IPS DF 4.7 (cell line): ENCODE measurements at regions not wholly inside any gene's neighbourhood (a gene's known extent, or its start where the extent isn't known, plus 50 kb on each side); places are given as distances from the start of the nearest gene placed in this dataset.
A peak's percentile ranks its signal among the peaks of the same experiment; 100 is the strongest.

Experiments
- DNase-seq: peaks from one replicate; pipeline ENCODE4 v3.0.0-alpha.2; 2013; ENCODE audit warnings: low spot score; ENCODE audit errors: extremely low read depth

- no peak for DNase-seq
Observed at GRCh38 chr13:81722456-81722855, 1381.5 kb upstream of the SPRY2 start.

- DNase-seq: no peak
Observed at GRCh38 chr13:81721400-81721799, 1380.5 kb upstream of the SPRY2 start.

- DNase-seq: no peak
Observed at GRCh38 chr13:81714513-81714912, 1373.6 kb upstream of the SPRY2 start.

GRCh38 chr13:81713201-81713600 lies 1372.3 kb upstream of the SPRY2 start:
- DNase-seq: no peak

- no peak for DNase-seq
Observed at GRCh38 chr13:81697826-81698225, 1356.9 kb upstream of the SPRY2 start.

GRCh38 chr13:81686877-81687276 lies 1346.0 kb upstream of the SPRY2 start:
- no peak for DNase-seq

GRCh38 chr13:81683521-81683920 lies 1342.6 kb upstream of the SPRY2 start:
- DNase-seq: no peak

- DNase-seq: no peak
Observed at GRCh38 chr13:81682081-81682630, 1341.2 kb upstream of the SPRY2 start.

- DNase-seq: no peak
Observed at GRCh38 chr13:81677857-81678256, 1336.9 kb upstream of the SPRY2 start.

- DNase-seq: no peak
Observed at GRCh38 chr13:81676008-81676407, 1335.1 kb upstream of the SPRY2 start.

- no peak for DNase-seq
Observed at GRCh38 chr13:81671064-81671463, 1330.1 kb upstream of the SPRY2 start.

- DNase-seq: no peak
Observed at GRCh38 chr13:81670048-81670447, 1329.1 kb upstream of the SPRY2 start.

- no peak for DNase-seq
Observed at GRCh38 chr13:81664872-81665271, 1323.9 kb upstream of the SPRY2 start.

GRCh38 chr13:81659984-81660383 lies 1319.1 kb upstream of the SPRY2 start:
- no peak for DNase-seq

GRCh38 chr13:81658598-81659370 lies 1317.9 kb upstream of the SPRY2 start:
- DNase-seq: peak; percentile 28

GRCh38 chr13:81639984-81640582 lies 1299.2 kb upstream of the SPRY2 start:
- DNase-seq: peak; percentile 7

- no peak for DNase-seq
Observed at GRCh38 chr13:81637457-81637856, 1296.5 kb upstream of the SPRY2 start.

- no peak for DNase-seq
Observed at GRCh38 chr13:81636120-81636519, 1295.2 kb upstream of the SPRY2 start.

GRCh38 chr13:81615031-81615430 lies 1274.1 kb upstream of the SPRY2 start:
- no peak for DNase-seq

GRCh38 chr13:81610644-81611043 lies 1269.7 kb upstream of the SPRY2 start:
- no peak for DNase-seq

GRCh38 chr13:81609335-81609734 lies 1268.4 kb upstream of the SPRY2 start:
- DNase-seq: no peak

- DNase-seq: no peak
Observed at GRCh38 chr13:81606074-81606473, 1265.1 kb upstream of the SPRY2 start.

- DNase-seq: no peak
Observed at GRCh38 chr13:81602241-81602640, 1261.3 kb upstream of the SPRY2 start.
